Smooth muscle cell (in vitro differentiated cells): ENCODE measurements at regions not wholly inside any gene's neighbourhood (a gene's known extent, or its start where the extent isn't known, plus 50 kb on each side); places are given as distances from the start of the nearest gene placed in this dataset.

ENCODE experiments used
- DNase-seq: peaks from one replicate; lab custom pipeline; 2025; ENCODE audit not compliant: unreplicated experiment; lab: John Stamatoyannopoulos, UW
- H2AFZ ChIP-seq: fragments of 200-600 bp; sonication (generic); 2 replicates; pipeline ENCODE4 v1.6.0; 2016; ENCODE audit warnings: antibody characterized with exemption, low read depth, mild to moderate bottlenecking
- H3F3A ChIP-seq: fragments of 200-600 bp; sonication (generic); 2 replicates; pipeline ENCODE4 v1.6.0; 2017; ENCODE audit warnings: antibody characterized with exemption, low read depth
- H3K27ac ChIP-seq: fragments of 200-600 bp; sonication (generic); 2 replicates; pipeline ENCODE4 v1.5.1; 2016; ENCODE audit warnings: low read depth, mild to moderate bottlenecking
- H3K27me3 ChIP-seq: fragments of 200-600 bp; sonication (generic); 2 replicates; pipeline ENCODE4 v1.6.1; 2016; ENCODE audit warnings: low read depth, mild to moderate bottlenecking
- H3K36me3 ChIP-seq: fragments of 200-600 bp; sonication (generic); 2 replicates; pipeline ENCODE4 v1.5.1; 2016; ENCODE audit warnings: low read depth
- H3K4me1 ChIP-seq: fragments of 200-600 bp; sonication (generic); 2 replicates; pipeline ENCODE4 v1.5.1; 2016; ENCODE audit warnings: low read depth
- H3K4me2 ChIP-seq: fragments of 200-600 bp; sonication (generic); 2 replicates; pipeline ENCODE4 v1.6.0; 2016; ENCODE audit warnings: mild to moderate bottlenecking
- H3K4me3 ChIP-seq: fragments of 200-600 bp; sonication (generic); 2 replicates; pipeline ENCODE4 v1.5.1; 2016; ENCODE audit warnings: mild to moderate bottlenecking
- H3K79me2 ChIP-seq: fragments of 200-600 bp; sonication (generic); 2 replicates; pipeline ENCODE4 v1.6.0; 2016; ENCODE audit warnings: low read depth, mild to moderate bottlenecking
- H3K9ac ChIP-seq: fragments of 200-600 bp; sonication (generic); 2 replicates; pipeline ENCODE4 v1.6.0; 2016; ENCODE audit warnings: low read depth
- H3K9me3 ChIP-seq: fragments of 200-600 bp; sonication (generic); replicated peaks from 2 replicates; pipeline ENCODE4 v1.5.1; 2016; ENCODE audit warnings: low read depth
- H4K20me1 ChIP-seq: fragments of 200-600 bp; sonication (generic); 2 replicates; pipeline ENCODE4 v1.6.0; 2016; ENCODE audit warnings: low read depth
- CTCF ChIP-seq: fragments of 200-600 bp; sonication (generic); IDR thresholded peaks from 2 replicates; pipeline ENCODE4 v1.5.1; 2017; ENCODE audit warnings: borderline replicate concordance, mild to moderate bottlenecking, antibody characterized with exemption; ENCODE audit not compliant: insufficient read depth, poor library complexity, severe bottlenecking
- WGBS: methylation state at CpG from one replicate; pipeline ENCODE4 v1.1.7; 2016; ENCODE audit warnings: low lambda C conversion rate; 5-methylcytosine and 5-hydroxymethylcytosine counted together

- H2AFZ ChIP-seq = no peak overlapping the region
- H3K4me3 ChIP-seq = no peak overlapping the region
- H3K79me2 ChIP-seq = no peaks in the 10 kb centered on the region
- no peak for DNase-seq
- 82% methylated on average over 4 of the region's 4 CpGs for WGBS
- H3K36me3 ChIP-seq = peaks cover 10% of the 10 kb centered on the region
- no peak overlapping the region for H3K27ac ChIP-seq
- H3K4me1 ChIP-seq = no peaks in the 10 kb centered on the region
- H3K9ac ChIP-seq = no peak overlapping the region
- H3K27me3 ChIP-seq = no peaks in the 10 kb centered on the region
- H3K4me2 ChIP-seq = no peak overlapping the region
- H3K9me3 ChIP-seq = peaks cover 13% of the 10 kb centered on the region
- no peaks in the 10 kb centered on the region for H3F3A ChIP-seq
- H4K20me1 ChIP-seq = no peaks in the 10 kb centered on the region
- no peak for TF ChIP-seq CTCF
These were observed 580.2 kb upstream of the NECTIN3 start for GRCh38 chr3:110491413-110491812.

- Histone ChIP-seq H3K9me3 (peaks cover 8% of the 10 kb centered on the region), H3K36me3 (peaks cover 6% of the 10 kb centered on the region), H3K4me3 (no peak overlapping the region), H3K27me3 (no peaks in the 10 kb centered on the region), H4K20me1 (no peaks in the 10 kb centered on the region), H3K9ac (no peak overlapping the region), H3K4me1 (no peaks in the 10 kb centered on the region), H3K27ac (no peak overlapping the region), H3K79me2 (no peaks in the 10 kb centered on the region), H3K4me2 (no peak overlapping the region), H3F3A (no peaks in the 10 kb centered on the region), H2AFZ (no peak overlapping the region)
- TF ChIP-seq CTCF = no peak
- WGBS = 77% methylated on average over 2 of the region's 2 CpGs
- no peak for DNase-seq
These were observed 578.7 kb upstream of the NECTIN3 start for GRCh38 chr3:110492876-110493275.

- H2AFZ ChIP-seq = no peak overlapping the region
- DNase-seq = no peak
These were observed 578.1 kb upstream of the NECTIN3 start for GRCh38 chr3:110493438-110494092.

More at GRCh38 chr3:110493438-110494092, 578.1 kb upstream of the NECTIN3 start:
- Histone ChIP-seq H3K4me1 (no peaks in the 10 kb centered on the region), H3K79me2 (no peaks in the 10 kb centered on the region), H3K9ac (no peak overlapping the region), H3K27ac (no peak overlapping the region), H3K9me3 (peaks cover under 1% of the 10 kb centered on the region), H4K20me1 (no peaks in the 10 kb centered on the region), H3F3A (no peaks in the 10 kb centered on the region), H3K27me3 (no peaks in the 10 kb centered on the region), H3K4me2 (no peak overlapping the region), H3K36me3 (no peaks in the 10 kb centered on the region), H3K4me3 (no peak overlapping the region)
- TF ChIP-seq CTCF = no peak
